DMS153 treated with DMSO at 0.1 percent for 48 hours (cell line): ENCODE measurements at regions not wholly inside any gene's neighbourhood (a gene's known extent, or its start where the extent isn't known, plus 50 kb on each side); places are given as distances from the start of the nearest gene placed in this dataset.
A peak's percentile ranks its signal among the peaks of the same experiment; 100 is the strongest.

ENCODE experiments used
- DNase-seq: peaks from one replicate; lab custom pipeline; 2025; ENCODE audit not compliant: unreplicated experiment; lab: John Stamatoyannopoulos, UW

DNA sequence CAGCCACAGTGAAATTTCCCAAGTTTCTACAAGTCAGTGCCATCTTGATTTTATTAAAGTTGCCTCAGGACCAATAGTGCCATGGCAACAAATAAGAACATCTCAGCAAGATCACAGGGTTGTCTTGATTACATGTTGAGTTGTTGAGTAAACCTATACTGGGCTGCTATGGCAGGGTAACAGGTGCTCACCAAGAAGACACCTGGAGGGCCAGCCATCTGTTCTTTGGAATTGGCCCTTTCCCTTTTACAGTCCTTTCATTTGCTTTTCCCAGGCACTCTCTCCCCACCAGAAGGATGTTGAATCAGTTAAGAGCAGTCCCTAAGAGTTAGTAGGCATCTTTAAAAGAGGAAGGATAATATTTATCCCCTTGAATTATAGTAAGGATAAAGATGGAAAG is 582.0 kb downstream of the TNS3 start:
- DNase-seq, result no peak

DNA sequence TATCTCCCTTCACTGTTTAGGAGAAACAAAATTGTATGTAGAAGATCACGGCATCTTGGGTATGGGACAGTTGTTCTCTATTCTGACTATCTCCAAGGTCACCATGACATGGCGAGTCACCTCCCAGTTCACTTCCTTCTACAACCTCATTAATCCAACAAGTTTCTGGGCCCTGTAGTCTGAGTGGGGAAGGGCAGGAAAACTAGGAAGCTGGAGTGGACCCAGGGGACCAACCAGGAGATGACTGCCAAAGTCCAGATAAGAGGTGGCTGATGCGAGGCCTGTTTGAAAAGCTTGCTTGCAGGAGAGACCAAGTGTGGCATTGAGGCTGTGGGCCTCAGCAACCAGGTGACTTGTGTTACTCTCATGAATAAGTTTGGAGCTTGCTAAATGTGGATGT is 584.9 kb downstream of the TNS3 start:
- DNase-seq, result peak; percentile 10

DNA sequence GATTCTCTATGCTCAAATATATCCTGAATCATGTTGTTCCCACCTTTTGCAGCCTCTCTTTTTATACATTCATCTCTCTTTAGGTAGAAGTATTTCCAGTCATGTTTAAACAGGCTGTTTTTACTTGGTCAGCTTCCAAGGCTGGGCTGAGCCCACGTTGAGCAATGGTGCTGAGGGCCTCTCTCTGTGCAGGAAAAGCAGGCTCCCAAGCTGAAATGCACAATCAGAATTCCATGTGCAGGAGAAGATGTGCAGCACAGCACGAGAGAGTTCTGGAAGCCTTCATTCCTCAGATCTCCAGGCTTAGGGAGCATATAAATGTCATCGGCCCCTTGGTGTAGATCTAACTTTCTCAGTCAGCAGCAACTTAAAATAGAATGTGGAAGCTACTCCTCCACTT is 588.5 kb downstream of the TNS3 start:
- no peak for DNase-seq

DNA sequence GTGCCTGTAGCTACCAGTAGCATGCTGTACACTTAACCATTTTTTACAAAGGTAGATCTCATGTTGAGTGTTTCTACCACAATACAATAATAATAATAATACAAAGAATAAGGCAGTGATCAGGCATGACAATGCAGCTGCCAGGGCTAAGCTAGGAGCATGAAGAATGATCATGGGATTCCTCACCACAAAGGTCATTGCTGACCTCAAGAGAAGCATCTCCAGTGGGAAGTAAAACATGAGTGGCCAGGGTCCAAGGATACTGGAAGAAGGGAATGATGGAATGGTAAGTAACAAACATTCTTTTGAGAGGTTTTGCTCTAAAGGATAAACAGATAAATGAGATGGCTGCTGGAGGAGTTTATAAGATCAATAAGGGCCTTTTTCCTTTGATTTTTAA is 591.1 kb downstream of the TNS3 start:
- DNase-seq, result no peak

DNA sequence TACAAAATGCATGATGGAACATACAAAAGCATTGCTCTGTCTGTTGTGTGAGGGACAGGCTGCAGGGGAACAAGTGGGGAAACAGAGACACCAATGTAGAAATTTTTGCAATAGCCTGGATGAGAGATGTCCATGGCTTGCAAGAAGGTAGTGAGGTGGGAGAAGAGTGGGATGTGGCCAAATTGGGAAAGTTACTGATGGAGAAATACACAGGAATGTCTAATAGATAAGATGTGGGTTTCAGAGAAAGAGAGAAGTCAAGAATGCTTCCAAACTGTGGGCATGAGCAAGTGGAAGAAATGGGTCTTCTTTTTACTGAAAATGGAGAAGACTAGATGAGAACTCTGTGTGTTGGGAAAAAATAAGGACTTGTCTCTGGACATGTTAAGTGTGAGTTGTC is 592.7 kb downstream of the TNS3 start:
- no peak for DNase-seq

DNA sequence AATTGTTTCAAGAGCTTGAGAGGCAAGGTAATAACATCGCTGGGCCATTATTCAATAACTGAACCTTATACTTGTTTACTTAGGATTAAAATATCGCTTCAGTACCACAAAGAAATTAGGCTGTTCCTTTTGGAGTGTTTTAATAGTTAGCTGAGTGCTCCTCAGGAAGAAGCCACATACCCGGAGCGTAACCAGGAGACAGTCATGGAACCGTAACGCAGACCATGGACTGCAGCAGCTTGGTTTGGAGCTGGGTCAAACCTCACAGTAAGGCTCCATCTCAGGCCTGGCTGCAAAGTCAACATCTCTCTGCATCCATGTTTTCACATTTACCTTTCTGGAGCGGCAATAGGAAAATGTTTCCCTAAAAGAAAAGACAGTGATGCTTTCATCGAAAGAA is 599.0 kb downstream of the TNS3 start:
- DNase-seq, result no peak

DNA sequence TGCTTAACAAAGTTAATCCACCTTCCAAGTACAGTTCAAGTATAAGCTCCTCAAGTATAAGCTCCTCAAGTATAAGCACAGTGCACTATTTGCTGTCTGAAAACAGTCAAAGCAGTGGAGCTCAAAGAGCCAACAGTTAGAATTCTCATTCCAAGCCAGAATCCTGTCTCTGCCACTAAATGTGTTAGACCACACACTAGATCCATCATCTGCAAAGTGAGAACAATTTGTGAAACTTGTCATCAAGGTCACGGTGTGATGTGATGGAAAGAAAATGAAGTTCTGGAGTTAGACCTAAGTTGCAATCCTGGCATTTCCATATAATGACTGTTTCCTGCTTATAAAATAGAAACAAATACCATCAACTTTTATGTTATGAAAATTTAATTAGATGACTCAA is 602.5 kb downstream of the TNS3 start:
- no peak for DNase-seq

DNA sequence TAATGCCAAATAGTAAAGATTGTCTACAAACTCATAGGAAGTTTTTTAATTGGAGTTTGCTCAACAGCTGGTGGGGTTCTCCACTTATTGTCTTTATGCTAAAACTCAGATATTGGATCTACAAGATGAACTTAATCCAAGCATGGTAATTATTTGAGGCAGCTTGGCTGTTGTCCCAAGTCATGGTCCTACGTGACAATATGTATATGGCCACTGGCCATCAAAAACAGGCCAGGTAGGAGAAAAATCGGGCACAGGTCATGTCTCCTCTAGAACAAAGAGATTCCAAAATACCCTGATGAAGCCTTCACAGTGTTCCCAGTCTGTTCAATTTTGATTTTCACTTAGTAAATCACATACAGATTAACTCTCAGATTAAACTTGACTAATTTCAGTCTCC is 606.4 kb downstream of the TNS3 start:
- no peak for DNase-seq

DNA sequence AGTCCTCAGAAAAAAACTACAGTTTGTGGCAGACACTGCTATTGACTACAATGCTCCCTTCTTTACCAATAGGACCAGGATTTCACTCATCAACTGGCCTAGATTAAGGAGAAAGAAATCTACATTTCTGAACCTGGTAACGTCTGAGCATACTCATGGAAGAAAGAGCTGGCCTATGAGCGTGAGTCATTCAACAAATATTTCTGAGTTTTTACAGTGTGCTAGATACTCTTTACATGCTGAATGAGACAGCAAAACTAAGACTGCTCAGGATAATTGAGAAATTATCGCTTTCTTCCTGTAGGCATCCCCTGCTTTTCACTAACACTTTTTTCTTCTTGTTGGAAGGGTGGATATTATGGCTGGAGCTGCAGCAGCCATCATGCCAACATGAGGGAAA is 609.7 kb downstream of the TNS3 start:
- no peak for DNase-seq

DNA sequence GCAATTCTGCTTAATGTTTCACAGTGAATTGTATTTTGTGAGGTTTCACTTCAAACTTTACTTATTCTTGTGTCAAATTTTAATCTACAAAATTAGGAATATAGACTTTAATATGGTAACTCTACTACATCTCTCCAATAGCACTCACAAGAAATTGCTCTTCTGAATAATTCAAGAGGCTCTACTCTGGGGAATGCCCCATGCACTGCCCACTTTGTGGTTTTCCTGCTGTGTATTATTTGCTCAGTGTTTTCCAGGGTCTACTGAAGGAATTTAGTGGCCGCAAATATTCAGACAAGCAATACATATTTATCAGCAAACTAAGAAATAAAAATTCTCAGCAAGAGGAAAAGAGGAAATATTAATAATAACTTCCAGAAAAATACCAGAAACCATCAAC is 611.4 kb downstream of the TNS3 start:
- DNase-seq, result no peak

DNA sequence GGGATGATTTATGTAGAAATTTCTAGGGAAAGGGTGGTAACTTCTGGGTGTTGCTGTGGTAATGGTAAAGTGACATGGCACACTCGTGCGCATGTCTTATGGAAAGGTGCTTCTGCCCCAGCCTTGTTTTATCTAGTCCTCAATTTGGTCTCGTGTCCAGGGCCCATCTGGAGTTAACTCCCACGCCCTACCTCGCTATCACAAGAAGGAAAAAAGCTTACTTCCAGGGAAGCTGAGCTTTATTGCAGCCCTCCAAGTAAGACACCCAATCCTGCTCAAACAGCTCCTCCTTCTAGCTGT is 611.8 kb downstream of the TNS3 start:
- no peak for DNase-seq

DNA sequence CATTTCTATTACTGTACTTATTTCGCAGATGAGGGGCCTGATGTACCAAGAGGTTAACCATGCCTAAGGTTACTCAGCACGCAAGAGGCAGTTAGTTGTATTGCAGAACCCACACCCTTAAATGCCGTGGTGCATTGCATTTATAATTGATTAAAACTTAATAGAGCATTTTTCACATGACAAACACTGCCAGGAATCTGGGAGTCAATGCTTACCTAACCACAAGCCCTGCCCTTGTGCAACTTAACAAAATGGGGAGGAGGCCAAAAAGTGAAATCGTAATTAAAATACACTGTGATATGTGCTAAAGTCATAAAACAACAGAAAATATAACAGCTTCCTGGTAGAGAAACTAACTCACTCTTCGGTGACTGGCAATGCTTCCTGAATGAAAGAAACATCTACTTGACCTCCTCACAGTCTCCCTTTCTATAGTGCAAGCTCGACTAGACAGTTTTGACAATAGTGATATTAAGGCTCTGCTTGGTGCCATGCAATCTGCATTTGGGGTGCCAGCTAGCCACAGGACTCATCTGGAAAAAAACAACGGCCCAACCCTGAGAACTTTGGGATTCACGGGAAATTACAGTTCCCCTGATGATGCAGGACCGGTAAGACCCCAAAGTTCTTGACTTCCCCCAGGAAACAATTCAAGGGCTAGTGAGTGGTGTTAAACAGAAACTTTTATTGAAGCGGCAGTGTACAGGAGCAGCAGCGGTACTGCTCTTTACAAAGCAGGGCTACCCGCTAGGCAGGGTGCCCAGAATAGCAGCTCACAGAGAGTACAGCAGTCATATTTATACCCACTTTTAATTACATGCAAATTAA is 612.4 kb downstream of the TNS3 start:
- no peak for DNase-seq

DNA sequence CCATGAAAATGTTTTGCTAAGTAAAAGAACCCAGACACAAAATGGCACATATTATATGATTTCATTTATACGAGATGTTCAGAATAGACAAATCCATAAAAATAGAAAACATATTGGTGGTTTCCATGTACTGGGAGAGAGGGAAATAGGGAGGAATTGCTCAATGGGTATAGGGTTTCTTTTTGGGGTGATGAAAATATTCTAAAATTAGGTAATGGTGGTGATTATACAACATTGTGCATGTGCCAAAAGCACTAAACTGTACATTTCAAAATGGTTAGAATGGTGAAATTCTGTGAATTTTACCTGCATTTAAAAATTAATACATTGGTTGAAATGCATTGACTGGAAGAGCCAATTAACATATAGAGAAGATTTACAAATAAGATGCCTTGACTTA is 613.9 kb downstream of the TNS3 start:
- DNase-seq, result no peak

DNA sequence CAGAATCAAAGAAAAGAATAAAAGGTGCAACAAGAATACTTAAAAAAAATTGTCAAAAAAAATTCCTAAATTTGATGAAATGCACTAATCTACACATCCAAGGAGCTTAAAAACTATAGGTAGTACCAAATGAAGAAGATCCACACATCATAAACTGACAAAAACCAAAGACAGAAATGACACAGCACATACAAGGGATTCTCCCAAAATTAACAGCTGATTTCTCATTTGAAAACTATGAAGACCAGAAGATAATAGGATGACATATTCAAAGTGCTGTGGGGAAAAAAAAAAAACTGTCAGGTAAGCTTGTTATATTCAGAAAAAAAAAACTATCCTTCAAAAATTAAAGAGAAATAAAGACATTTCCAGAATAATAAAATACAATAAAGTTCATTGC is 618.2 kb downstream of the TNS3 start:
- DNase-seq, result no peak

DNA sequence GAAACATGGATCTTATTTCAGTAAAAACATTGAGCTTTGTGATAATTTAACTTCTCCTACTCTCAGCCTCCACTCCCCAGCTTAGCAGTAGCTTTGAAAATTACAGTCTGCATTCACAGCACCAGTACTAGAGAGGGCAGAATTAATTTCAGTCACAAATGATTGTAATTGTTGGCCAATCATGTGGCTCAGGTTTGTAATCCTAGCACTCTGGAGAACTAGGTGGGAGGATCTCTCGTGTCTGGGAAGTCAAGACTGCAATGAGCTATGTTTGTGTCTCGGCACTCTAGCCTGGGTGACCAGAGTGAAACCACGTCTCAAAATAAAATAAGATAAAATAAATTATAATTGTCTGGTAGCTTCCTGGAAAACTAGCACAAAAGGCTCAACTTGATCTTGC is 620.9 kb downstream of the TNS3 start:
- DNase-seq, result no peak

DNA sequence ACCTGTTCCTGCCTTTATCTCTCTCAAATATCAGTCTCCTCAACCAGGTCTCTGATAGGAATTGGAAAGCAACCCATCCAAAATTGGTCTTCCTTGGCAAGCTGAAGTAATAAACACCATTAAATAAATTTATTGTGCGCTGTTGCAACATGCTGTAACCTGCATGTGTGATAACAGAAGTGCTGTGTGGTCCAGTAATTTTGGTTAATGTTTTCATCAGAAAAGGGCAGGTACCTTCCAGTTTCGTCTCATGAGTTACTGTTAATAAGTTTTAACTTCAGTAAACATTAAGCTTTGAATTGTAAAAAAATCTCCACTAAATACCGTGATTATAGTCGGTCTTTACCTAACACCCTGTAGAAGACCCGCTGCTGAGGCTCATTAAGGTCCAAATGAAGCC is 624.7 kb downstream of the TNS3 start:
- no peak for DNase-seq

DNA sequence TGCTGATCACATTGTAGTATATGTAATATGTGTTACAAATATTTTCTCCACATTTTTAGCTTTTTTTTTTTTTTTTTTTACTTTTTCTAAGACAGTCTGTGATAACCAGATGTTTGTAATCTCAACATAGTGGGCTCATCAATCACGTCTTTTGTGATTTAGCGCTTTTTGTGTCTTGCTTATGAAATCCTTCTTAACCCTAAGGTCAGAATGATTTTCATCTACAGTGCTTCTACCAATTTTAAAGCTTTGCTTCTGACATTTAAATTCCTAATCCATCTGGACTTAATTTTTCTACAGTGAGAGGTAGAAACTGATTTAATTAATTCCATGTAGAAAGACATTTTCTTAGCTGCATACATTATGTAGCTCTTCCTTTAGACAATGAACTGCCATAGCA is 626.4 kb downstream of the TNS3 start:
- DNase-seq, result no peak

DNA sequence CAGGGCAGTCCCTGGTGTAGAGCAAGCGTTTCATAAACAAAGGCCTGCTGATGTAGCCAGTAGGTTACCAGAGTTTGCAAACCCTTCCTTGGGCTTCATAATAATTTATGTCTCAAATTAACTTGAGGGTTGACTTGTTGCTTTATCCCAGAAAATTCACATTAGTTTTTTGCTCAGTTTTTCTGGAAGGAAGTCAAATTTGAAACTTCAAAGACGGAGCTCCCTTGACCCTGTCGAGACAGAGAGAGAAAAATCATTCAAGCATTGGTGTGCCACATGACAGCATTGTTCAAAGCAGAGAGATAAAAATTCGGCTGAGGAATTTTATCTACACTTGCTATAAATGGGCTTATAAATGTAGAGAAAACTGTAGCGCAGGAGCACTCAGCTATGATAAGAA is 627.7 kb downstream of the TNS3 start:
- DNase-seq, result no peak

DNA sequence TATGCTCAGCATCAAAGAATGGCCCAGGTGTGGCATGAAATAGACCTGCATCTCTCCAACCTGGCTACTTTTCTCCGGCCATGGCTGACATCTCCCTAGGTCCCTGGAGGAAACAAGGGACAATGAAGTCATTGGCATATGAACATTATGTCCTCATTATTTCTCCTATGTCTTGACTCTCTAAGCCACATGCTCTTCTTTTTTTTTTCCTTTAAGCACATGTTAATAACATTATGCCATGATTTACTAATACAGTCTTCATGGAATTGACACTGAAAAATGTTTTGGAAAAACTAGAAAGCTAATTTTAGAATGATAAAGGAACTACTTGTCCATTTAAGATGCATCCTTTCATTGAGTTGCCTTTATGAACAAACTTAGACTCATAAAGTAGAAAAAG is 628.9 kb downstream of the TNS3 start:
- no peak for DNase-seq

DNA sequence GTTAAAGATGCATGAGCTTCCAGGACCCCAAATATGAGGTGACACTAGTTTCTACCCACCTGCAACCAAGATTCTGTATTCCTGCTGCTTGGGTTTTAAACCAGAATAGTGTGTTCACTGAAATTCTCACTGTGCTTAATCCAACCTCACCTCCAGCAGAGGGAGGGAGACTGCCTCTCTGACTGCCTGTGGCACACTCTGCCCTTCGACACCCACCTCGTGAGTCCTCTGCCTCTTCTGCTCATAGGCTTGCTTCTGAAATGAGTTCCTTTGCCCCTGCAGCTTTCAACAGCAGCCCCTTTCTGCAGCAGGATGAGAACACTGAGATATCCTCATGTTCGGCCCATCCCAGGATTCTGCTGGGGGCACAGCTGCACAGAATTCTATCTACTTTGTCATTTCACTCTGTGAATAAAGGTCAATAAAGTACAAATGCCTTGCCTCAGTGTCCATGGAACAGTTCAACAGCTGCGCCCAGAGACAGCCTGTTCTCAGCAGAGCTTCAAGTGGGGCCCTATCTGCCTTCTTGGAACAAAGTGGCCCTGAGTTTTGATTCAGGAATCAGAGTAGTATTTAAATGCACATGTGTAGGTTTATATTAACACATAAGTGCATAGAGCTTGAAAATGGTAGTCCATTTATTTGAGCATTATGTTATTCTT is 632.5 kb downstream of the TNS3 start:
- no peak for DNase-seq

DNA sequence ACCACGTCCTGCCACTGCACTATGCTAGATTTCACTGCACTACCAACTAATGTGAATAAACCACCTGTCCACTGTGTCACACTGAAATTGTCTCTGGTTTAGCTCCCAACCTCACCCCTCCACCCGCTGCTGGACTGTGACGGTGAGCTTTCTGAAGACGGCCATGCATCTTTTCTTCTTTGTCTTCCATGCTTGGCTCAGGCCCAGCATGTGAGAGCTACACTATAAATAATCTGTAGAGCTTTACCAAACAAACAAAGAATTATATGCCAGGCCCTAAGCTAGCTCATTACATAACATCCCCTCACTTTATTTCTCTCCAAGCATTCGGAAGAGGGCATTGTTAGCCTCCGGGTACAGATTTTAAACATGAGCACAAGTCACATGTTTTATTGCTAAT is 633.2 kb downstream of the TNS3 start:
- peak; percentile 54 for DNase-seq

DNA sequence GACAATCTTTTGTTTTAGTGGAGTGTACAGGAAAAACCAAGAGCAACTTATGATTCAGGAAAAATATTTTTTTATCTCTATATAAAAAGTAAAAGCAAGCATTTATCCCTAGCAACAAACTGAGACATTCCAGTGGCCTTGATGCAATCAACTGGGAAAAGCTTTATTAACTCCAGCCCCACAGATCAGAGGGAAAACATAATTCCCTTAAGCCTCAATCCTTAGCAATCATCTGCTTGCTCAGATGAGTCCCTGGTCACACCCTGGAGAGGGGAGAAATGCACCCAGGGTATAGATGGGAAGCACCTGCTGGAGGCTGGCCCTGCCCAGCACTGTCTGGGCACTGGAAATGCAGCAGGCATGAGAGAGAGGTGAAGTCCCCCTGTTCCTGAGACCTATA is 636.6 kb downstream of the TNS3 start:
- no peak for DNase-seq

DNA sequence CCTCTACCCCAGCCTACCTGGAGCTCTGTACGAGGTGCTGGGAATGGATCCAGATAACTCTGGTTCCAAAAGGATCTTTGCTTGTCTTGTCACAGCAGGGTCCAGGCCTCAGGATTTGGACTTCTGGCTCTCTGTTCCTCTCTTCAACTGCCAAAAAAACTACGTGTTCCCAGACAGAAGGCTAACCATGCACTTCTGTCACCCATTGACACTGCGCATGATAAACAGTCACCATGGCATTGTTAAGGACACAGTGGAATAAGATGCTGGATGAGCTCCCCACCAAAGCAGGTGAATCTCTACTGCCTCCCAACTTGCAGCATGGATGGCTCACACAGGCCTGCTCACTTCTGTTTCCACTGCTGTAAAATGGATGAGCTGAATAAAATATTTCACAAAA is 637.9 kb downstream of the TNS3 start:
- DNase-seq, result no peak
